Uterus (tissue), 2 donors: ENCODE measurements at regions not wholly inside any gene's neighbourhood (a gene's known extent, or its start where the extent isn't known, plus 50 kb on each side); places are given as distances from the start of the nearest gene placed in this dataset.

Experiments used
- CTCF ChIP-seq, 4 experiments: fragments of 200-600 bp in 2 of 4; fragments of 450-650 bp in 2 of 4; sonication (generic) in 2 of 4; IDR thresholded peaks; one replicate each; pipeline ENCODE4 v1.5.1; 2016 to 2019; ENCODE audit warnings: antibody characterized with exemption in 4 of 4, mild to moderate bottlenecking in 2 of 4, moderate library complexity in 1 of 4
- POLR2A ChIP-seq, 2 donors: fragments of 450-650 bp; IDR thresholded peaks; one replicate each; pipeline ENCODE4 v1.6.1; 2016; ENCODE audit warnings: antibody characterized with exemption in 2 of 2, mild to moderate bottlenecking in 1 of 2, moderate library complexity in 1 of 2

- no peak for TF ChIP-seq CTCF (IDR thresholded peaks at IDR 0.05)
- TF ChIP-seq POLR2A (IDR thresholded peaks at IDR 0.05) = no peak
These were observed 242.7 kb downstream of the VRK1 start for GRCh38 chr14:97039717-97040363.
